ENCODE measurements at regions not wholly inside any gene's neighbourhood (a gene's known extent, or its start where the extent isn't known, plus 50 kb on each side); places are given as distances from the start of the nearest gene placed in this dataset.

DNA sequence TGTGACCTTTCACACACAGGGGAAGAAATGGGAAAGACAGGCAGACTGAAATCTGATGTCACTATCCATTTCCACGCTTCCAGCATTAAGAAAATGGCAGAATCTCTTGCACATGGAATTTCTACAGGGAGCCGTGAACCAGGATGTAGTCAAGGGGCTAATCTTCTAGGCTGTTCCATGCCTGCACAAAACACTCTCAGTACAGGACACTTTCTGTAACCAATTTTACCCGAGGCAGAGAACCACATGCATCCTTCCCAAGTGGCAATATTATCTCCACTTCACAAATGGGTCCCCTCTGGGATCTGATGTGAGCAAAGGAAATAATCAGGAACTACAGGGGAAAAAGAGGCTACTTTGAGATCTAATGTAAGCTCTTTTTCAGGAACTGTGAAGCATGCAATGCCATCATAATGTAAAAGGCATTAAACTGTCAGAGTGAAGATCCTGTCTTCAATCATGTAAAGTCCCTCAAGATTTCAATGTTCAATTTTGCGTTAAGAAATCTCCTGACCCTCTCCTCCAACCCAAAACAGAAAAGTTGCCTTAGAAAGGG, 236.9 kb downstream of the RBM43 start:
- Histone ChIP-seq H3K9me3 (no peaks in the 10 kb centered on the region), H3K36me3 (ENCODE audit: control insufficient read depth, insufficient read depth, low read length) (no peaks in the 10 kb centered on the region), H3K4me1 (no peaks in the 10 kb centered on the region), H3K4me3 (ENCODE audit: low read depth, low read length) (no peak overlapping the region), H3K27me3 (replicated peaks; ENCODE audit: control insufficient read depth, insufficient read depth, low read length) (no peaks in the 10 kb centered on the region)
- intact Hi-C loops (cut with micrococcal nuclease; ENCODE audit: unreplicated experiment): no loop called here
- Mint-ChIP-seq H3K9me3 (ENCODE audit: unreplicated experiment) (no peaks in the 10 kb centered on the region), H3K36me3 (ENCODE audit: insufficient read depth, unreplicated experiment) (no peaks in the 10 kb centered on the region), H3K4me3 (ENCODE audit: unreplicated experiment) (no peak overlapping the region), H3K27ac (ENCODE audit: unreplicated experiment) (no peak overlapping the region), H3K27me3 (ENCODE audit: insufficient read depth, unreplicated experiment) (peaks cover 6% of the 10 kb centered on the region), H3K4me1 (ENCODE audit: low read depth, unreplicated experiment) (no peaks in the 10 kb centered on the region)
- POLR2A ChIA-PET: no interaction called here
- TF ChIP-seq, protein P1, sequence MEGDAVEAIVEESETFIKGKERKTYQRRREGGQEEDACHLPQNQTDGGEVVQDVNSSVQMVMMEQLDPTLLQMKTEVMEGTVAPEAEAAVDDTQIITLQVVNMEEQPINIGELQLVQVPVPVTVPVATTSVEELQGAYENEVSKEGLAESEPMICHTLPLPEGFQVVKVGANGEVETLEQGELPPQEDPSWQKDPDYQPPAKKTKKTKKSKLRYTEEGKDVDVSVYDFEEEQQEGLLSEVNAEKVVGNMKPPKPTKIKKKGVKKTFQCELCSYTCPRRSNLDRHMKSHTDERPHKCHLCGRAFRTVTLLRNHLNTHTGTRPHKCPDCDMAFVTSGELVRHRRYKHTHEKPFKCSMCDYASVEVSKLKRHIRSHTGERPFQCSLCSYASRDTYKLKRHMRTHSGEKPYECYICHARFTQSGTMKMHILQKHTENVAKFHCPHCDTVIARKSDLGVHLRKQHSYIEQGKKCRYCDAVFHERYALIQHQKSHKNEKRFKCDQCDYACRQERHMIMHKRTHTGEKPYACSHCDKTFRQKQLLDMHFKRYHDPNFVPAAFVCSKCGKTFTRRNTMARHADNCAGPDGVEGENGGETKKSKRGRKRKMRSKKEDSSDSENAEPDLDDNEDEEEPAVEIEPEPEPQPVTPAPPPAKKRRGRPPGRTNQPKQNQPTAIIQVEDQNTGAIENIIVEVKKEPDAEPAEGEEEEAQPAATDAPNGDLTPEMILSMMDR (IDR thresholded peaks at IDR 0.05; ENCODE audit: insufficient read depth in 1 of 2, low read depth in 1 of 2, low read length in 1 of 2, severe bottlenecking in 1 of 2, unreplicated experiment in 1 of 2): no peak
- DNase-seq: no peak
- no TSS peak for BruUV-seq (replicated peaks)
- CTCF ChIA-PET: no interaction called here

- Mint-ChIP-seq H3K4me3 (ENCODE audit: unreplicated experiment) (no peak overlapping the region), H3K36me3 (ENCODE audit: insufficient read depth, unreplicated experiment) (no peaks in the 10 kb centered on the region), H3K9me3 (ENCODE audit: unreplicated experiment) (peaks cover 10% of the 10 kb centered on the region), H3K27me3 (ENCODE audit: insufficient read depth, unreplicated experiment) (peaks cover 7% of the 10 kb centered on the region), H3K4me1 (ENCODE audit: low read depth, unreplicated experiment) (no peaks in the 10 kb centered on the region), H3K27ac (ENCODE audit: unreplicated experiment) (no peak overlapping the region)
- Histone ChIP-seq H3K27me3 (replicated peaks; ENCODE audit: control insufficient read depth, insufficient read depth, low read length) (no peaks in the 10 kb centered on the region), H3K36me3 (ENCODE audit: control insufficient read depth, insufficient read depth, low read length) (no peaks in the 10 kb centered on the region), H3K9me3 (no peaks in the 10 kb centered on the region), H3K4me3 (ENCODE audit: low read depth, low read length) (no peak overlapping the region), H3K4me1 (no peaks in the 10 kb centered on the region)
- no TSS peak for BruUV-seq (replicated peaks)
- CTCF ChIA-PET: no interaction called here
- no peak for DNase-seq
- POLR2A ChIA-PET: no interaction called here
- TF ChIP-seq, protein P1 (IDR thresholded peaks at IDR 0.05; ENCODE audit: insufficient read depth in 1 of 2, low read depth in 1 of 2, low read length in 1 of 2, severe bottlenecking in 1 of 2, unreplicated experiment in 1 of 2): no peak
- intact Hi-C loops (cut with micrococcal nuclease; ENCODE audit: unreplicated experiment): no loop called here
Measured at GRCh38 chr2:151021747-151022452, 239.8 kb downstream of the RBM43 start.

GRCh38 chr2:151020411-151020810, 241.3 kb downstream of the RBM43 start:
- H3K27me3 ChIP-seq (replicated peaks; ENCODE audit: control insufficient read depth, insufficient read depth, low read length): peaks cover 1% of the 10 kb centered on the region
- no peak overlapping the region for H3K4me3 ChIP-seq (ENCODE audit: low read depth, low read length)
- H3K27me3 Mint-ChIP-seq (ENCODE audit: insufficient read depth, unreplicated experiment): peaks cover 10% of the 10 kb centered on the region
- ChIA-PET POLR2A (no interaction called here), CTCF (no interaction called here)
- no peak overlapping the region for H3K27ac Mint-ChIP-seq (ENCODE audit: unreplicated experiment)
- no peak overlapping the region for H3K4me3 Mint-ChIP-seq (ENCODE audit: unreplicated experiment)
- no TSS peak for BruUV-seq (replicated peaks)
- no peaks in the 10 kb centered on the region for H3K4me1 Mint-ChIP-seq (ENCODE audit: low read depth, unreplicated experiment)
- H3K36me3 ChIP-seq (ENCODE audit: control insufficient read depth, insufficient read depth, low read length): no peaks in the 10 kb centered on the region
- H3K36me3 Mint-ChIP-seq (ENCODE audit: insufficient read depth, unreplicated experiment): no peaks in the 10 kb centered on the region
- DNase-seq: no peak
- H3K9me3 Mint-ChIP-seq (ENCODE audit: unreplicated experiment): peaks cover 10% of the 10 kb centered on the region
- intact Hi-C loops (cut with micrococcal nuclease; ENCODE audit: unreplicated experiment): no loop called here
- no peaks in the 10 kb centered on the region for H3K4me1 ChIP-seq
- TF ChIP-seq, protein P1 (IDR thresholded peaks at IDR 0.05; ENCODE audit: insufficient read depth in 1 of 2, low read depth in 1 of 2, low read length in 1 of 2, severe bottlenecking in 1 of 2, unreplicated experiment in 1 of 2): no peak
- no peaks in the 10 kb centered on the region for H3K9me3 ChIP-seq
